ENCODE measurements at regions not wholly inside any gene's neighbourhood (a gene's known extent, or its start where the extent isn't known, plus 50 kb on each side); places are given as distances from the start of the nearest gene placed in this dataset.

GRCh38 chr2:64399521-64399920, 54.4 kb upstream of the LGALSL start:
- no peak for TF ChIP-seq CTCF (IDR thresholded peaks at IDR 0.05)
- no peak for TF ChIP-seq POLR2A (IDR thresholded peaks at IDR 0.05)
- Histone ChIP-seq H3K27ac (no peak overlapping the region), H3K27me3 (no peaks in the 10 kb centered on the region), H3K4me1 (peaks cover 0 to 34% (median 9%) of the 10 kb centered on the region in 4 donors), H3K9me3 (no peaks in the 10 kb centered on the region), H3K36me3 (no peaks in the 10 kb centered on the region), H3K4me3 (no peak overlapping the region)
- no peak for DNase-seq

GRCh38 chr2:64400105-64400728, 53.7 kb upstream of the LGALSL start:
- Histone ChIP-seq H3K27me3 (no peaks in the 10 kb centered on the region), H3K9me3 (no peaks in the 10 kb centered on the region), H3K4me1 (peaks cover 0 to 40% (median 11%) of the 10 kb centered on the region in 4 donors), H3K36me3 (no peaks in the 10 kb centered on the region), H3K27ac (no peak overlapping the region), H3K4me3 (no peak overlapping the region)
- no peak for DNase-seq
- no peak for TF ChIP-seq POLR2A (IDR thresholded peaks at IDR 0.05)

- Histone ChIP-seq H3K27ac (peak overlapping the region in 2 of 4 donors; percentile 7 to 36), H3K27me3 (no peaks in the 10 kb centered on the region), H3K36me3 (no peaks in the 10 kb centered on the region), H3K9me3 (no peaks in the 10 kb centered on the region), H3K4me3 (no peak overlapping the region), H3K4me1 (peaks cover 0 to 47% (median 14%) of the 10 kb centered on the region in 4 donors)
- DNase-seq, result peak in 1 of 3 donors; percentile 56
- no peak for TF ChIP-seq CTCF (IDR thresholded peaks at IDR 0.05)
- no peak for TF ChIP-seq POLR2A (IDR thresholded peaks at IDR 0.05)
These were observed 53.0 kb upstream of the LGALSL start for GRCh38 chr2:64400733-64401528.

- TF ChIP-seq POLR2A (IDR thresholded peaks at IDR 0.05), result no peak
- TF ChIP-seq CTCF (IDR thresholded peaks at IDR 0.05), result no peak
- H3K4me3 ChIP-seq, result no peak overlapping the region
- no peak for DNase-seq
- H3K27me3 ChIP-seq, result no peaks in the 10 kb centered on the region
- H3K36me3 ChIP-seq, result no peaks in the 10 kb centered on the region
- H3K9me3 ChIP-seq, result no peaks in the 10 kb centered on the region
- peaks cover 0 to 52% (median 14%) of the 10 kb centered on the region in 4 donors for H3K4me1 ChIP-seq
- peak overlapping the region in 2 of 4 donors; percentile 7 to 36 for H3K27ac ChIP-seq
These were observed 52.5 kb upstream of the LGALSL start for GRCh38 chr2:64401529-64401880.

- H3K27ac ChIP-seq, result peak overlapping the region in 3 of 4 donors; percentile 72 to 93 (median 87)
- no peak for DNase-seq
These were observed 51.1 kb upstream of the LGALSL start for GRCh38 chr2:64402876-64403275.

More at GRCh38 chr2:64402876-64403275, 51.1 kb upstream of the LGALSL start:
- TF ChIP-seq CTCF (IDR thresholded peaks at IDR 0.05), result peak in 3 of 6 experiments; percentile 23 to 49 (median 33)
- no peak for TF ChIP-seq POLR2A (IDR thresholded peaks at IDR 0.05)
- H3K4me3 ChIP-seq, result no peak overlapping the region
- H3K36me3 ChIP-seq, result no peaks in the 10 kb centered on the region
- H3K9me3 ChIP-seq, result no peaks in the 10 kb centered on the region
- peaks cover 0 to 60% (median 14%) of the 10 kb centered on the region in 4 donors for H3K4me1 ChIP-seq
- H3K27me3 ChIP-seq, result no peaks in the 10 kb centered on the region

All from Peyer's patch (tissue), 4 donors.